GM18505 (cell line): ENCODE measurements at regions not wholly inside any gene's neighbourhood (a gene's known extent, or its start where the extent isn't known, plus 50 kb on each side); places are given as distances from the start of the nearest gene placed in this dataset.

Experiments used
- ATAC-seq: cut with Tn5 transposase; IDR thresholded peaks from one replicate; pipeline ENCODE4 v1.9.1; 2021; ENCODE audit not compliant: unreplicated experiment
- POLR2A ChIP-seq: IDR thresholded peaks from 4 replicates; pipeline ENCODE4 v1.6.1; 2011; ENCODE audit warnings: borderline replicate concordance; ENCODE audit not compliant: insufficient read depth, insufficient read length; ENCODE audit errors: extremely low read depth

DNA sequence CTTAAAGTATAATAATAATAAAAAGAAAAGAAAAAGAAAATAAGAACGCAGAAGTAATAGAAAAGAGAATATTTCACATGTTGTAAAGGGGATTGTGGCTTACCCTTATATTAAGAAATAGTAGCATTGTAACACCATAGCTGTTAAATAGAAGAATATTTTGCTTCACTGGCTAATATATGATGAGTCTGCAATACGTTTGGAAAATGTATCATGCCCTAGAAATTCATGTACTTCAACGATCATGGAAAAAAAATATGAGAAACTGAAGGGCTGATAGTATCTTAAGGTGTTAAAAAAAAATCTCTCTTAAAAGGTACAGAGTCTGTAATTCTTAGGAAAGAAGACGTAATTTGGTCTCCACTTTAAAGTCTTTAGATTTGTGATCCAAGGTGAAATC is 1390.5 kb upstream of the ADGRL2 start:
- no peak for TF ChIP-seq POLR2A
- no peak for ATAC-seq

DNA sequence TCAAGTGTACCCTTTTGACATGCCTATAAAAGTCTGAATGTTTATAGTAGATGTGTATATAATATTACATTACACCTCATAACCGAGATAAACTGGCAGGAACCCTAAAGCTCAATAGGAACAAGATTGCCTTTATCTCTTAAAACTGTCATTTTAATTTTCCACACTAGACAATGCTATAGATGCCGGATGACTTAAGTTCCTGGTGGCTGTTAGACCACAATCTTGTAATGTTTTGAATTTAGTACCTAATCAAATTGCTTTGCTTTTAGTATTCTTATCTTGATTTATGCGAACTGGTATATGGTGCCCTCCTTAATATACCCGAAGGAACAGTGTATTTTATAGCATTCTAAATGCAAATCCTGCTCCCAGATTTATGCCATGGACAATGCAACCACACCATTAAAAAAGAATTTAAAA is 1397.0 kb upstream of the ADGRL4 start:
- ATAC-seq: no peak
- TF ChIP-seq POLR2A: no peak

DNA sequence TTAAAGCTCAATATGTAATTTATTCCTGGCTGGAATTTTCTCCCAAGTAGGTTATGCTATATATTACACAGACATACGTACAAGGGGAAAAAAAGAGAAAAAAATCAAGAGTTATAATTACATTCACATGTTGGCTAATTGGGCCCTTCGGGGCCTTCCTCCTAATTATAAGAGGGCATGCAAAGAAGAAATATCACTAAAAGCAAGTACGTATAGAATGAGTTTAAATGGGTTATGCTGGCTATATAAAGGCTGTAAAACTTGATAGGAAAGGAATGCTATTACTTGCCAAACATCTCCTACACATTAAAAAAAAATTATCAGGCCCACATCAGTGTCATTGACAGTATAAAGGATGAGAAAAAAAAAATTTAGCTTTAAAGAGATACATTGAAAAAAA is 1396.1 kb upstream of the ADGRL4 start:
- no peak for ATAC-seq
- no peak for TF ChIP-seq POLR2A

- ATAC-seq: no peak
- TF ChIP-seq POLR2A: no peak
These were observed 1395.2 kb upstream of the ADGRL4 start for GRCh38 chr1:80401757-80402156.

GRCh38 chr1:80392529-80392928 is 1386.0 kb upstream of the ADGRL4 start:
- ATAC-seq: no peak
- no peak for TF ChIP-seq POLR2A

- ATAC-seq: no peak
- TF ChIP-seq POLR2A: no peak
These were observed 1379.1 kb upstream of the ADGRL4 start for GRCh38 chr1:80385650-80386049.

GRCh38 chr1:80384959-80385358 is 1378.4 kb upstream of the ADGRL4 start:
- TF ChIP-seq POLR2A: no peak
- no peak for ATAC-seq

DNA sequence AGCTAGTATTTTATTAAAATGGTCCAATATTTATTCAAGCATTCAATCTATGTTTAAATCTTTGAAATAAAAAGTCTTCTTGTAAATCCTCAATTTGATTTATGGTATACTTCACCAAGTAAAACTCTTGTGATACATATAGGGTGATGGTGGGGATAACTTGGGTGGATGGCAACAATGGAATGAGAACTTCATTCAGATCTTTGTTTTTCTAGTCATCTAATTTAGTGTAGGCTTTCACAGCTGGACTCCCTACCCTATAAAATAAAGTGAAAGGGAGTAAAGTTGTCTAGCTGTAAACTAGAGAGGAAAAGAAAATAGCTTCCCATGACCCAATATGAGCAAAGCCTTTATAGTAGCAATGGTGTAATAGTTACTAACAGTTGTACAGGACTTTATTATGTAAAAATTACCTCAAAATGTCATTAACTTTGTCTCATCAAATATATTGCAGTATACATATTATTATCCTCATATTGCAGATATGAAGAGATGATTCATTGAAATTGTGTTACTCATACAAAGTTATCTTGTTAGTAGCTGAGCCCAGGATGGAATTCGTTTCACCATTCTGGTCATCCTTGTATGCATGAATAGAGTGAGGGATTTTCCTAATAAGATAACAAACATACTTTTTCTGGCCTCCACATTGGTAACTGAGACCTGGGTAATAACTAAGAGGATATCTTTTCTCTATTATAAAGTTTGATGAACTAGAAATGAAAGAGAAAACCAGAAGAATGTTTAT is 1377.7 kb upstream of the ADGRL4 start:
- ATAC-seq: no peak
- no peak for TF ChIP-seq POLR2A

- ATAC-seq: no peak
- TF ChIP-seq POLR2A: no peak
These were observed 1369.1 kb upstream of the ADGRL4 start for GRCh38 chr1:80375662-80376061.

DNA sequence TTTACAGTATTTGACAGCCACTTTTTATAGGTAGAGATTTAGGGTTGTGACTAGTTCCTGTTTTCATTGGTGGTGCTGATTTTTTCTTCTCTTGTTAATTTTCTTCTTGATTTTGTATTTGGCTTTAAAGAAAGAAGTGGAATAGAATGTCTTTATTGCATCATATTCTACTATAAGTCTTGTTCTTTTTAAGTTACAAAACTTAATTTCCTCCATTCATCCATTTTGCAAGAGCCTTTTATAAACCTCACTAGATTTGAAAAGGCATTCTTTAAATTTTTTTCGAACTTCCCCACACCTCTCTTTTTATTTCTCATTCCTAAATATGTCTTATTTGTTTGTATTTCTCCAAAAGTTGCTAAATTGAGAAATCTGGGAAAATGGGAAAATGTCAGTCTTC is 1368.6 kb upstream of the ADGRL4 start:
- no peak for TF ChIP-seq POLR2A
- no peak for ATAC-seq

DNA sequence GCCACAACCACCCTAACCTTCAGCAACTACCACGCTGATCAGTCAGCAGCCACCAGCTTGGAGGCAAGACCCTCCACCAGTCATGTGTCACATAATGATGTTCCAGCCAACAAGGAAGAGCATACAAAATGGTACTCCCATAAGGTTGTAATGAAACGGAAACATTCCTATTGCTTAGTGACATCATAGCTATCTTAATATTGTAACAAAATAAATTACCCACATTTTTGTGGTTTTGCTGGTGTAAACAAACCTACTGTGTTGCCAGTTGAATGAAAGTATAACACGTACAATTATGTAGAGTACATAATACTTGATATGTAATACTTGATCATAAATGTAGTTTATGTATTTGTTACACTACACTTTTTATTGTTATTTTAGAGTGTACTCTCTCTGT is 1363.2 kb upstream of the ADGRL4 start:
- ATAC-seq: no peak
- TF ChIP-seq POLR2A: no peak

DNA sequence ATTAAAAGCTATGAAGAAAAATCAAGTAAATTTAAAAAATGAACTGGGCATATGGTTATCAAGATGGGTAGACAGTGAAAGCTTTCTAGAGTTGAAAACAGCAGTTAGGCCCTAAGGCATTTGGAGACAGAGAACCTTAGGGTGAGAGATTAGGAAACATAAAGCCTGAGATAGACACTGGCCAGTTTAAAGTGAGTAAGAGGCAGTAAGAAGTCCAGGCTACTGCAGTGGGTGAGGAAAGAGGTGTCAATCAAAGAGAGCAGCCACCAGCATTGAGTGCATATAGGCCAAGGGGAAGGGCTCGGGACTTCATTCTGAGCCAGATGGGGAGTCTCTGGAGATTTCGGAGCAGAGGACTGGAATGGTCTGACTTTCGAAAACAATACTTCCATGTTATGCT is 1360.5 kb upstream of the ADGRL4 start:
- ATAC-seq: no peak
- no peak for TF ChIP-seq POLR2A

- TF ChIP-seq POLR2A: no peak
- no peak for ATAC-seq
These were observed 1359.0 kb upstream of the ADGRL4 start for GRCh38 chr1:80365359-80366021.
